Smooth muscle cell of the brain vasculature (primary cell): ENCODE measurements at regions not wholly inside any gene's neighbourhood (a gene's known extent, or its start where the extent isn't known, plus 50 kb on each side); places are given as distances from the start of the nearest gene placed in this dataset.
"Not testable (repeated sequence)": the region's sequence is repeated elsewhere in the genome, so short reads cannot be mapped to it uniquely, and the experiment has no call there.

Experiments
- DNase-seq: peaks from one replicate; pipeline ENCODE4 v3.0.0-alpha.2; 2012; ENCODE audit warnings: low read depth, low spot score

DNA sequence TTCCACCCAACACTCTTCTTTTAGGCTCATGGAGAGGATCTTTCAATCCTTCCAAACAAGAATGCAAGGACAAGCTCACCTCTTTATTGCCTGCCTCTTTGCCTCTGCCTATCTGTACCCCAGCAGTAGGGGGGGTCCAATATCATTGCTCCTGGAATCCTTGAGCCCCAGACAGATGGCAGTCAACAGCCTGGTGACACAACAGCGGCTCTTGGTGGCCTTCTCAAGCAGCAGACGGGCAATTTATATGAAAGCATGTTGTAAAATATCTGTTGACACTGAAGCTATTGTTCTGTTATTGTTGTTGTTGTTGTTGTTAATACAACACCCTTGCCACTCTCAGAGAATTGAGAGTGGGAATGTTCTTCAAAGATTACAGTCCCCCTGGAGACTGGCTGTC lies 480.0 kb upstream of the CADM1 start:
- no peak for DNase-seq

- DNase-seq = no peak
These were observed 478.5 kb upstream of the CADM1 start for GRCh38 chr11:115982666-115983065.

DNA sequence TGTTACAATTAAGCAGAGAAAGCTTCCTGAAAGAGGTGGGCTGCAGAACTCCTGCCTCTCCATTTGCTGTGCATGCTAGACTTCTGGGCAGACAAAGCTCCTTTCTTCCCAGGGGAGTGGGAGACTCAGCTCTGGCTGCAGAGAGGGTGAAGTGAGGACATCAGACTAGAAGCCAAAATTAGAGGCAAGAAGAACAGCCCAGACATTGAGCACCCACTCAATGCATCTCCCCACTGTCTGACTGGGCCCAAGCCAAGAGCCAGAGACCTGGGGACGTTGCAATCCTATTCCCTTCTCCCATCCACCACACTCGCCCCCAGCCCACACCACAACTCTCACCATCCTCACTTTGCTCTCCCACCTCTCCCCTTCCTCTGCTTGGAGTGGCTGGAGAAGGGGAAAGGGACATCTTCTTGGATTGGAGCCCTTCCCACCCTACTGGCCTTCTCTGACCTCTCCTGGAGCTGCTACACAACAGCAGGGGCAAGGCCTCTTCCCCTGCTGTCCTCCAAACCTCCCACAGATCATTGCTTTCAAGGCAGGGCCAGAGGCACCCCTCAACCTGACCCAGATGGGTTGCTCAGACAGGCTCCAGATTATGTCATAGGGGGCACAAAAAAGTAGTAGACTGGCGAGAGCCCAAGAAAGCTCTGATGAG lies 477.7 kb upstream of the CADM1 start:
- DNase-seq = no peak

DNA sequence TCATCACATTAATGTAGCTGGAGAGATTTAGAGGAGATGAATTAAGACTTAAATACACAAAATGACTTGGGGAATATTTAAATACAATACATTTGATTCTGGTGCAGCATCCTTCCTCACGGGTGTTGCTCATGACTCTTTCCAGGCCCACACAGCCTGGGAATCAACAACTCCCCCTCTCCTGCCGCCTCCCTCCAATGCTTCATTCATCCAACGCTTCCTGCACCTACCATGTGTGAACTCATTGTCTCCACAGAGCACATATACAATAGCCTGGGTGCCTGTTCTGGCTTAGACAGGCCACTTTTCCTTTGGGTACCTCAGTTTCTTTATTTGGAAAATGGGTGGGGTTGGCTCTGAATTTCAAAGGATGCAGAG lies 476.9 kb upstream of the CADM1 start:
- no peak for DNase-seq

GRCh38 chr11:115980337-115981103 lies 476.3 kb upstream of the CADM1 start:
- DNase-seq = no peak

DNA sequence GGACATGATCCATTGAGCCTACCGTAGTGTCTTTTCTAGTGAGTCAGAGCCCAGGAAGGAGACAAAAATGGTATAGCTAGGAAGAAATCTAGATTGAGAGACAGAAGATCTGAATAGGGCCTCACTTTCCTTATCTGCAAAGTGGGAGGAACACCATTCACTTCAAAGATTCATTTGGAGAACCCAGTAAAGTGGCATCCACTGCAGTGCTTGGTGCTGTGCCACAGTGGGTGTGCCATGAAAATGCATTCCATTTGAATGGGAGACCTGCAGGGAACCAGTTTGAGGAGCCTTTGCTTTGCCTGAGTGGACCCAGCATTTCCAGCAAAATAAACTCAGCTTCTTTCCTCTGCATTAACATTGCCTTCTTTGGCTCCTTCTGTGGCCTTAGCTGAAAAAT lies 470.5 kb upstream of the CADM1 start:
- DNase-seq = no peak

DNA sequence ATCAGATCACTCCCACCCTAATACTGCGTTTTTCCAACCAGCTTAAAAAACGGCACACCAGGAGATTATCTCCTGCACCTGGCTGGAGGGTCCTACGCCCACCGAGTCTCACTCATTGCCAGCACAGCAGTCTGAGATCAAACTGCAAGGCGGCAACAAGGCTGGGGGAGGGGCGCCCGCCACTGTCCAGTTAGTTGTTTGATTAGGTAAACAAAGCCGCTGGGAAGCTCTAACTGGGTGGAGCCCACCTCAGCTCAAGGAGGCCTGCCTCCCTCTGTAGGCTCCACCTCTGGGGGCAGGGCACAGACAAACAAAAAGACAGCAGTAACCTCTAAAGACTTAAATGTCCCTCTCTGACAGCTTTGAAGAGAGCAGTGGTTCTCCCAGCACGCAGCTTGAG lies 463.0 kb upstream of the CADM1 start:
- not testable (repeated sequence) for DNase-seq

GRCh38 chr11:115965767-115966504 lies 461.7 kb upstream of the CADM1 start:
- no peak for DNase-seq

DNA sequence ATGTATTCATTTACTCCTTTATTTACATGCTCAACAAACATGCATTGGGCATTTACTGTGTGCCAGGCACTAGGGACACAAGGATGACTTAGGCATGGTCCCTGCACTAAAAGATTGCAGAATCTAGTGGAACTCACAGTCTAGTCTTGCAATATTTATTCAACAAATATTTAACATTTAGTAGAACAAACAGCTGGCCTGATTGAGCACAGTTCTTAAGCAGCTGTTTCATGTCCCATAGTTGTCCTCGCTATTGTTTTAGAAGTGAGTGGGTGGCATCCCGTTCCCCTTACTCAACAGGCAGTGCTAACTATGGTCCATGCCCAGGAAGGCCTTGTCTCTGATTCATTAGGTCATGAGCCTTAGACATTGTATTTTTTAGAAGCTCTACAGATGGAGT lies 459.9 kb upstream of the CADM1 start:
- no peak for DNase-seq

DNA sequence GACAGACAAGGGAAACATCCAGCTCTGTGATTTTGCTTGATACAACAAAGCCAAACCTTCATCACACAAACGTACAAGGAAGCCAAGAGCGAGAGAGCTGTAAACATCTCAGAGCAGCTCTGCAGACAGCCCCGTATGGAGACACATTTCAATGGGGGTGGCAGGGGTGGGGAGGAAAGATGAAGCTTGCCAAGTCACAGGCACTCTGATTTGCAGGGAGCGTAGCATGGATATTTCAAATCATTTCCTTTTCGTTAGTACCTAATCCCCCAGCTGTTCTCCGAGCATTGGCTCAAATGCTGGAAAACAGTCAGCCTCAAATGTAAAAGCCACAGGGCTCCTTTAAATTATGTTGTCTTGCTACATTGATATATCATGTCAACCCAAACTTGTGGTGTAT lies 458.9 kb upstream of the CADM1 start:
- DNase-seq = no peak

DNA sequence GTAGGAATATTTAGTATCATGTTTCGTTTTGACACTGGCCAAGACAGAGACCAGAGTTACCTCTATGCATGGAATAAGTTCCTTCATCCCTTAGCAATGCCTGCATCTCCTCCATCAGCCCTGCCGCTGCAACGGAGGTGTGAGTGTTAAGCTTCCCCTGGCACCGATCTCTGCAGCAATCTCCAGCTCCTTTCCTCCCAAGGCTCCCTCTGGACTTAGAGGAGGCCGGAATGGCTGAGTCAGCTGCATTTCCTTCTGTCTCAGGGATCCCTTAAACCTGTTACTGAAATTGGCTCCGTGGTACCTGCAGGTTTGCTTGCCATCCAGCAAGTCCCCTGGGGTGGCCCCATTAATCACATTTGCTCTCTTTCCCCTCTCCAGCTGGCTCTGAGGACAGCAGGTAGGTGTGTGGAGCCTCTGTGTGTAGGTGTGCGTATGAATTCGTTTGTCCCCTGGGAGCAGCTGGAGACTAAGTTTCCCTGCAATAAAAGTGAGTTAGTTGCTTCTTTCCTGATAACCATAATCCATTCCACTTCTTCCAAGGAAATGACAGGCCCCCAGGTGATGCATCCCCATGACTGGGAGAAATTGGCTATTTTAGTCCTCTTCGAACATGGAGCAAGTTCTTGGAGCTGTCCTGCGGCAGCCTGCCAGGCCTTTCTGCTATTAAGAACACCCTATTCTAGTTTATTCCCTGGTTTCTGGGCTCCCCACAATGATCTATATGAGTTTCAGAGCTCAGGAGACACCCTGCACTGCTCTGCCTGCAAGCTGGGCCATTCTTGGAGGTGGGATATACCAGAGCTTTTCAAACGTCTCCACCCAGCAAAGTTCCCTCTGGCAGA lies 457.2 kb upstream of the CADM1 start:
- no peak for DNase-seq

DNA sequence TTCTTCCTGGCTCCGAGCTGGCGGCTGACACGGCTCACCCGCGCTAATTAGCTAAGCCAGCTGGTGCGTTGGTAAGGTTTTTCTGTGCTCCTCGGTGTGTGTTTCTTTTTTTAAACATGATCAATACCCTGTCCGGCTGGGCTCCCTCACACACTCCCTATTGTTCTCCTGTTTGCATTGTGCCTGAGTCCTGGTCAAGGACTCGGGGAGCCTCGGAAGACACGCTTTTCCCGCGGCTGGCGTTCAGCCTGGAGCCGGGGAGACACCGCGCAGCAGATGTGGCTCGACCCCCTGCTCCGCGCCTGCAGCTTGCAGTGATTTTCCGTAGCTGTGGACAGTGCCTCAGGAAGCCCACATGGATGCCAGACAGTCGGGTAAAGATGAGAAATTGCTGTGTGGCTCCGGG lies 454.9 kb upstream of the CADM1 start:
- no peak for DNase-seq

- DNase-seq = no peak
These were observed 454.1 kb upstream of the CADM1 start for GRCh38 chr11:115958089-115959000.

GRCh38 chr11:115955803-115956202 lies 451.6 kb upstream of the CADM1 start:
- DNase-seq = no peak

GRCh38 chr11:115950660-115951059 lies 446.4 kb upstream of the CADM1 start:
- no peak for DNase-seq

DNA sequence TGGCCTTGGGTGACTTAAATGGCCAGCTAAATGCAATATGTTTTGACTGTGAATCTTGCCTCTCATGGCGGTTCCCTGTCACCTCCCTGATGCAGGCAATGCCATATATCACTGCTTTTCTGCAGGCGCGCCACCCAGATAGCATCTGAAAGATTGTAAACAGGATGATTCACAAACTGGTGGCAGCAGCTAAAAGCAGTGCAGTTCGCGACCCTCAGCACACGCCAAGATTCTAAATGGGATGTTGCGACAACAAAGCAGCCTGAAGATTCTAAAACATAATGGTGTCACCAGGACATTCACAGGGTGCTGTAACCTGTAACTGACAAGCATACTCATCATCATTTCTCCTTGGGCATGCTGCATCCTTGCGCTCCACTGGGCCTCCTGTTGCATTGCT lies 440.4 kb upstream of the CADM1 start:
- DNase-seq = no peak

DNA sequence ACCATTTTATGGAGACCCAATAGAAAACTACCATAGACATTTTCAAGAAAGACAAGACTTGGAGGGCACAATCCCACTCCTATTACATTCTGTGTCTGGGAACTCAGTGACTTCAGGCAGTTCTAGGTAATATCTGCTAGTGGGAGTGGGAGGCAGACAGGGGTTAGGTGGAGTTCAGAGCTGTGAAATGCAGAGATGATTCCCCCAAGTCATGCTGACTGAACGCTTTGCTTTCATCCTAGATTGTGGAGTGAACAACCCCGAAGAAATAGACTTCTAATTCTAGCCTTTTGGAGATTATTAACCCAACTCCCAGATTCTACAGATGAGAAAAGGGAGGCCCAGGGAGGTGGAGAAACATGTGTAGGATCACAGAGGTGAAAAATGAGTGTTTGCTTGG lies 437.8 kb upstream of the CADM1 start:
- no peak for DNase-seq

GRCh38 chr11:115941481-115941993 lies 437.3 kb upstream of the CADM1 start:
- no peak for DNase-seq

DNA sequence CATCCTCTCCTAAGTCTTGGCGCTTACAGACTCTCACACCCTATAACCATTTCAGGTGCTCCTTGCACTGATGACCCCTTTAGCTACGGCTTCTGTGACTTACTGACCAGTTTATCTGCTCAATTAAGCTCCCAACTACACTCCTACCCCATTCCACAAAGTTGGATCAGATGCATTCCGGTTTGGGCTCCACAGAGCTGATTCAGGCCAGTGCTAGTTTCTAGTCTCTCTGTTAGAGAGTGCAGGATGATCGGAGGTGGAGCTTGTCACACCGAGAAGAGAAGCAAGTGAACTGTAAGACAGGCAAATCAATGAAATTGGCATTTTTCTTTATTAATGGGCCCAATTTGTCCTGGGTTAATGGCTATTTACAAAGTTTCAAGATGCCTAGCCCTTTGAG lies 436.8 kb upstream of the CADM1 start:
- no peak for DNase-seq

DNA sequence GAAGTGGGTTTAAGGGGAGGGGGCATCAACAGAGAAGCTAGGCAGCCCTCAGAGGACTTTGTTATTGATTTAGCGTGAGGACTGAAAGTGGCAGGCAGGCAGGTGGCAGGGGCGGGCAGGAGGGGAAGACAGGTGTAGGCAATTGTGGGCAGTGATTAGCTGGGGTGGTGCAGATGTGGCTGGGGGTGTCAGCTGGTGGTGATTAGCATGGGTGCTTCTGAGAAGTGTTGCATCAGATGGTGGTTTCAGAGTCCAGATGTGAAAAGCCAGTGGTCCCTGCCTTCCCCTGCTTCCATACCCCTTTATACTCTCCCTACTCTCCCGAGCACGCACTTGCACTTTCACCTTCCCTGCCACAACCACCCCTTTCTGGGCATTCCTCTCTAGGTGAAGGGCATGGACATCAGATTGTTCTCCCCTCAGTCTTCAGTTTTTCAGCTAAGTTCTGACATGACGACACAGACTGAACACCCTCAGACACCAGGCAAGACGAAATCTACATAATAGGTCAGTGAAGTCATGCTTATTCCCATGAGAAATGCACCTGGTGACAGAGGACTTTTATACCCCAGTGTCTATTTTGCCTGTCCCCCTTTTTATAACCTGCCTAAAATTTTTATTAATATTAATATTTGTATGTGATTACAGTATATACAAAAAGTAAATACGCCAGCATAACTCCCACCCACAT lies 435.7 kb upstream of the CADM1 start:
- DNase-seq = no peak
